Activated CD8-positive, alpha-beta memory T cell treated with anti-CD3 and anti-CD28 coated beads, Interleukin-2, amount 50 U/mL, for 4 hours (primary cell): ENCODE measurements at regions not wholly inside any gene's neighbourhood (a gene's known extent, or its start where the extent isn't known, plus 50 kb on each side); places are given as distances from the start of the nearest gene placed in this dataset.
"Not testable (repeated sequence)": the region's sequence is repeated elsewhere in the genome, so short reads cannot be mapped to it uniquely, and the experiment has no call there.

Experiments
- DNase-seq: peaks from one replicate; pipeline ENCODE4 v3.0.0-alpha.2; 2020

DNA sequence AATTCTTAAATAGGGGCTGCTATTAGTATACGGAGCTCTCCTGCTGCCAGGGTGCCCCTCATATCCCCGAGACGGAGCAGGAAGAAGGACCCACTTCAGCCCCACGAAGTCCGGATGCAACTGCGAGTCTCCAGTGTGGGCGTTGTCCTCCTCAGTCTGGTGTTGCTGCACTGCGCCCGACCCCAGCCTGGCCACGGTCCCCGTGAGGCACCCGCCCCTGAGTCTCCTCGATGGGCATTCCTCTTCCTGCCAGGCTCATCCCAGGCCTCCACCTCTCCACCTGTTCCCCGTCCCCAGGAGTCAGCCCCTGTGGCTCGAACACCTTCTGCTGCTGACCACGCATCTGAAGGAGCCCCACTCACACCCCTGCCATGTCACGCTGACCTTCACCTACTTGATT lies 68.1 kb upstream of the SFSWAP start:
- DNase-seq: no peak

DNA sequence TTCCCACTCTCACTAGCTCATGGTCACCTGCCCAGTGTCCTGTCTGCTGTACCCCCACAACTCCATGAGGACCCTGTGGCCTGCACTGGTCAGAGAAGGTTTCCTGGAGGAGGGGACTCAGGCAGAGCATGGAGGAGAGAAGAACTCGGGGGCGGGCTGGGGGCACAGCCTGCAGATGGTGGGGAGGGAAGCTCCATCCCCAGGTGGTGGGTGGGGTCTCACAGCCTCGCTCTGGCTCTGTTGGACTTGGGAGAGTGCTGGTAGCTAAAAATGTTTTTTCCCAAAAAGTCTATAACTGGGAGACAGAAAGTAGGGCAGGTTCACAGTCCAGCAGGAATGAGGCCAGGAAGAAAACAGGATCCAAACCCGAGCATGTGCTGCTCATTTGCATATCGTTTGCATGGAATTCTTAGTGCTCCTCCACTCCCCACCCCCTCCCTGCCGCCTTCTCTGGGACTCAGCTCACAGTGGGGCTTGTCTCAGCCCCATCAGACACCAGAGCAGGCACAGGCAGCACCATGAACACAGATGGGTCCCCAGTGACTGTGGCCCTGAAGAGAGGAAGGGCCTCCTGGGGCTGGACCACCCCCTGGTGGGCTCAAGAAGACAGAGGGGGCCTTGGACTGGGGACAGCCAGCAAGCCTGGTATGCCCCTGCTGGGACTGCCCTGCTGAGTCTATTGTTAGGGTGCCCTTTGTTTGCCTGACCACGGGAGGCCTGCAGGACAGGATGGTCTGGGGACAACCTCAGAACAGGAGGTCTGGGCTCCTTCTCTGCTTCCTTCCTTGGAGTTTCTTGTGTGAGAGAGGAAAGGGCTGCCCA lies 67.0 kb upstream of the SFSWAP start:
- DNase-seq: no peak

- DNase-seq: no peak
Measured at GRCh38 chr12:131644481-131644880, 66.4 kb upstream of the SFSWAP start.

- not testable (repeated sequence) for DNase-seq
Measured at GRCh38 chr12:131644917-131645316, 66.0 kb upstream of the SFSWAP start.

- DNase-seq: not testable (repeated sequence)
Measured at GRCh38 chr12:131645557-131645956, 65.3 kb upstream of the SFSWAP start.

- DNase-seq: not testable (repeated sequence)
Measured at GRCh38 chr12:131646444-131646843, 64.4 kb upstream of the SFSWAP start.

DNA sequence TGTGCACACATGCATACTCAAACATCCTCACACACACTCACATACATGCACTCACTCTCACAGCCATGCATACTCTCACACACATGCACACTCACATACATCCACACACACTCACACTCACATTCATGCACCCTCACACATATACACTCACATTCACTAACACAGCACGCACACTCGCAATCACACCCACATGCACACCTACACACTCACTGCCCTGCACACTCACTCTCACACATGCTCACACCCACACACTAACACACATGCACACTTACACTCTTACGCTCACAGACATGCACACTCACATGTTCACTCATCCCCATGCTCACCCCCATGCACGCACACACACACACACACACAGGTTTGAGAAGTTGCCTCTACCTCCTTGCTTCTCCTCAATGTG lies 63.2 kb upstream of the SFSWAP start:
- no peak for DNase-seq

- DNase-seq: not testable (repeated sequence)
Measured at GRCh38 chr12:131655469-131656174, 55.3 kb upstream of the SFSWAP start.

- DNase-seq: not testable (repeated sequence)
Measured at GRCh38 chr12:131656796-131657195, 54.1 kb upstream of the SFSWAP start.

GRCh38 chr12:131658605-131659004 lies 52.3 kb upstream of the SFSWAP start:
- not testable (repeated sequence) for DNase-seq

DNA sequence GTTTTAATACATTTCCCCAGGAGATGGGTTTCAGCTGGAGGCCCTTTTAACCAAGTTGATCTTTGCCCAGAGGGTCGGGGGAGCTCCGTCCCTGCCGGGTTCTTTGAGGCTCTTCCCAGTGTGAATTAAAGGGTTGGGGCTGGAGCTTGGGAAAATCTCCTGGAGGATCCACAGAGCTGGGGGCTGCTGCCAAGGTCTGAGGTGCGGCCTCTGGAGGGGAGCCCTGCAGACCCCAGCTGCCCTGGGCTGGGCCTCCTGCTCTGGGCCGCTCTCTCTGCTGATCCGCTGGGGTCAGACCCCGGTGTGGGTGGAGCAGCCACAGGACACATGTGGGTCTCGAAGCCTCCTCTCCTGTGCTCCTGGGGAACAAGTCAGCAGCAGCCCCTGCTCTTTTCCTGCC lies 51.4 kb upstream of the SFSWAP start:
- DNase-seq: not testable (repeated sequence)

DNA sequence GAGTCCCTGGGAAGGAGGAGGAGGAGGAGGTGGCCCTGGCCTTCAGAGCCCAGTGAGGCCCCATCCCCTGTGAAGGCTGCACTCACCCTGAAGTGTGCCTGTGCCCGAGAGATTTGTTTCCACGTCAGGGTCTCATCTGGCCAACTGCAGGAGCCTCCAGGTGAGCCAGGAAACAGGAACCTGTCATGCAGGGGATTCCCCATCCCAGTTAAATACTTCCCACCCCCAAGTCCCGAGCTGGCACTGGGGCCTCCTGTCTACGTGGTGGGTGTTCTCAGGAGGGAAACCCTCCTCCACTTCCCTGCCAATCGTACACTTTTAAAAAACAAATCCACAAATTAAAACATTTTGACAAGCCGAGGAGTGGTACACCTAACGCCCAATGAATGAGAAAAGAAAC lies 50.9 kb upstream of the SFSWAP start:
- DNase-seq: not testable (repeated sequence)

DNA sequence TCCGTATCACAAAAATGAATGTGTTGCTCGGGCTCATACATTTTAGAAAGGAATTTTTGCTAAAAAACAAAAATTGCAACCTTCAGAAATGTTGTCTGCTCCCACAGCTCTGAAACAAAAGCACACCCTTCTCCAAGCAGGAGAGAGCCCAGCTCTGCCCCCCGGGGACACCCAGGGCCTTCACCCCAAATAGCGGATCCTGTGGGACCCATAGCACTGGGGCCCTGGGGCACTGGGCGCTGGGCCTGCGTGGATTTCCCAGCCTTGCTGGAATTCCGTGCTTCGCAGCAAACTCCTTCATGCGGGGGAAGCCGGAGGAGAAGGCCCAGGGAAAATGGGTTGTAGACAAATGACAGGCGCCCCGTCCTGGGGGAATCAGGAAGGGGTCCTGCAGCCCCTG lies 50.5 kb upstream of the SFSWAP start:
- DNase-seq: not testable (repeated sequence)
